H1 (cell line): ENCODE measurements at regions not wholly inside any gene's neighbourhood (a gene's known extent, or its start where the extent isn't known, plus 50 kb on each side); places are given as distances from the start of the nearest gene placed in this dataset.

ENCODE experiments used
- CTCF ChIA-PET: fragments of 300-600 bp; sonication (Branson Sonifier 250); formaldehyde crosslinking; loops from one replicate; lab custom pipeline; 2021; ENCODE audit not compliant: partially characterized antibody; lab: Charles Lee
- POLR2A ChIA-PET: fragments of 300-600 bp; sonication (Branson Sonifier 250); formaldehyde crosslinking; loops from one replicate; lab custom pipeline; 2021; ENCODE audit warnings: inconsistent platforms; ENCODE audit not compliant: partially characterized antibody; lab: Charles Lee
- DNase-seq, 2 experiments: peaks; one replicate each; pipeline versions ENCODE4 v3.0.0 to v3.0.0-alpha.2; 2010 to 2022; ENCODE audit warnings: low spot score in 2 of 2, low read depth in 1 of 2, mixed read lengths in 1 of 2
- FAIRE-seq: peaks from 2 replicates; lab custom pipeline; 2011; peaks lifted over from hg19 to GRCh38; lab: Jason Lieb, UNC
- H2AFZ ChIP-seq: 2 replicates; pipeline ENCODE4 v1.8.1; 2012; ENCODE audit warnings: low read length, inconsistent platforms
- H2AK5ac ChIP-seq: 2 replicates; pipeline ENCODE4 v1.6.1; 2013; ENCODE audit warnings: low read depth, low read length
- H2BK120ac ChIP-seq: replicated peaks from 2 replicates; pipeline ENCODE3; 2013; ENCODE audit warnings: low read depth, low read length, inconsistent platforms
- H2BK12ac ChIP-seq: 2 replicates; pipeline ENCODE4 v1.6.1; 2013; ENCODE audit warnings: low read depth, low read length
- H2BK15ac ChIP-seq: 2 replicates; pipeline ENCODE4 v1.6.1; 2013; ENCODE audit warnings: low read length
- H2BK20ac ChIP-seq: 2 replicates; pipeline ENCODE4 v1.6.1; 2013; ENCODE audit warnings: low read length
- H2BK5ac ChIP-seq: 2 replicates; pipeline ENCODE4 v1.6.1; 2013; ENCODE audit warnings: low read depth, low read length
- H3K14ac ChIP-seq: 2 replicates; pipeline ENCODE4 v1.6.1; 2013; ENCODE audit warnings: inconsistent platforms; ENCODE audit not compliant: insufficient read length
- H3K18ac ChIP-seq: 2 replicates; pipeline ENCODE4 v1.6.1; 2013; ENCODE audit warnings: low read length; ENCODE audit errors: extremely low read depth
- H3K23ac ChIP-seq: 2 replicates; pipeline ENCODE4 v1.6.1; 2013; ENCODE audit warnings: inconsistent platforms; ENCODE audit not compliant: insufficient read length
- H3K23me2 ChIP-seq: 2 replicates; pipeline ENCODE4 v1.6.1; 2013; ENCODE audit warnings: low read depth, low read length
- H3K27ac ChIP-seq: 2 replicates; pipeline ENCODE4 v1.6.1; 2011; ENCODE audit warnings: low read depth, low read length, inconsistent platforms
- H3K27me3 ChIP-seq, 4 experiments: replicated peaks in 1 of 4; 1 replicate in 1 of 4; 2 replicates in 3 of 4; pipeline versions ENCODE4 v1.6.1 to v1.8.1; 2011 to 2013; ENCODE audit warnings: low read length in 3 of 4, mild to moderate bottlenecking in 3 of 4, inconsistent platforms in 2 of 4, mixed read lengths in 2 of 4, moderate library complexity in 1 of 4; ENCODE audit not compliant: control insufficient read depth in 3 of 4, insufficient read depth in 3 of 4; ENCODE audit errors: extremely low read depth in 1 of 4
- H3K36me3 ChIP-seq, 4 experiments: 2 replicates each; pipeline versions ENCODE4 v1.6.1 to v1.8.1; 2011 to 2013; ENCODE audit warnings: mild to moderate bottlenecking in 4 of 4, low read length in 3 of 4, moderate library complexity in 2 of 4, control low read depth in 1 of 4, inconsistent platforms in 1 of 4; ENCODE audit not compliant: insufficient read depth in 4 of 4, control insufficient read depth in 2 of 4
- H3K4ac ChIP-seq: replicated peaks from 2 replicates; pipeline ENCODE3; 2013; ENCODE audit warnings: low read length, low read depth, mixed read lengths, inconsistent platforms; ENCODE audit not compliant: insufficient read length
- H3K4me1 ChIP-seq, 4 experiments: replicated peaks in 1 of 4; 1 replicate in 1 of 4; 2 replicates in 3 of 4; pipeline versions ENCODE4 v1.6.1 to v1.8.1; 2011 to 2013; ENCODE audit warnings: low read length in 3 of 4, inconsistent platforms in 2 of 4, mixed read lengths in 1 of 4; ENCODE audit not compliant: insufficient read depth in 4 of 4, control insufficient read depth in 3 of 4
- H3K4me2 ChIP-seq, 2 experiments: 2 replicates each; pipeline versions ENCODE4 v1.6.1 to v1.8.1; 2011 to 2013; ENCODE audit warnings: low read depth in 2 of 2, low read length in 2 of 2, control low read depth in 1 of 2, inconsistent platforms in 1 of 2, mild to moderate bottlenecking in 1 of 2; ENCODE audit not compliant: insufficient read depth in 1 of 2
- H3K4me3 ChIP-seq, 4 experiments: fragments of 200-600, 300-600 bp in 1 of 4; sonication (generic), shearing (Covaris generic), sonication (Bioruptor Twin) in 1 of 4; 2 replicates each; pipeline versions ENCODE4 v1.5.1 to v1.8.1; 2011 to 2016; ENCODE audit warnings: low read length in 4 of 4, low read depth in 3 of 4, control low read depth in 2 of 4, inconsistent platforms in 2 of 4, mild to moderate bottlenecking in 2 of 4, mixed read lengths in 1 of 4, moderate library complexity in 1 of 4; ENCODE audit not compliant: insufficient read depth in 2 of 4; ENCODE audit errors: extremely low read depth in 1 of 4
- H3K56ac ChIP-seq: replicated peaks from 2 replicates; pipeline ENCODE3; 2013; ENCODE audit warnings: low read depth, mild to moderate bottlenecking, mixed read lengths, low read length, inconsistent platforms; ENCODE audit not compliant: insufficient read length
- H3K79me1 ChIP-seq: 2 replicates; pipeline ENCODE4 v1.6.1; 2013; ENCODE audit warnings: low read depth, low read length, control low read depth
- H3K79me2 ChIP-seq, 2 experiments: 2 replicates each; pipeline versions ENCODE4 v1.6.1 to v1.8.1; 2012 to 2013; ENCODE audit warnings: low read length in 2 of 2, mild to moderate bottlenecking in 2 of 2, inconsistent platforms in 1 of 2; ENCODE audit not compliant: insufficient read depth in 2 of 2, control insufficient read depth in 1 of 2
- H3K9ac ChIP-seq, 4 experiments: replicated peaks in 1 of 4; 1 replicate in 1 of 4; 2 replicates in 3 of 4; pipeline versions ENCODE4 v1.6.1 to v1.8.1; 2011 to 2013; ENCODE audit warnings: low read depth in 3 of 4, low read length in 3 of 4, control low read depth in 2 of 4, mild to moderate bottlenecking in 2 of 4, moderate library complexity in 2 of 4, inconsistent platforms in 1 of 4; ENCODE audit errors: extremely low read depth in 1 of 4
- H3K9me3 ChIP-seq, 2 experiments: 2 replicates each; pipeline versions ENCODE4 v1.6.1 to v1.8.1; 2012 to 2013; ENCODE audit warnings: mild to moderate bottlenecking in 2 of 2, moderate library complexity in 2 of 2, control low read depth in 1 of 2, inconsistent platforms in 1 of 2, low read depth in 1 of 2, low read length in 1 of 2, mixed read lengths in 1 of 2; ENCODE audit not compliant: insufficient read depth in 2 of 2
- H4K20me1 ChIP-seq, 2 experiments: replicated peaks in 1 of 2; 2 replicates each; pipeline versions ENCODE3 to v1.8.1; 2011 to 2013; ENCODE audit warnings: inconsistent platforms in 2 of 2, low read length in 2 of 2, mild to moderate bottlenecking in 1 of 2; ENCODE audit not compliant: insufficient read depth in 2 of 2, control insufficient read depth in 1 of 2
- H4K5ac ChIP-seq: 2 replicates; pipeline ENCODE4 v1.6.1; 2013; ENCODE audit warnings: low read length, low read depth, mixed read lengths, inconsistent platforms; ENCODE audit not compliant: insufficient read length
- H4K8ac ChIP-seq: 2 replicates; pipeline ENCODE4 v1.8.0; 2013; ENCODE audit warnings: mild to moderate bottlenecking, moderate library complexity, low read length, inconsistent platforms; ENCODE audit not compliant: insufficient read depth; ENCODE audit errors: extremely low read depth
- H4K91ac ChIP-seq: replicated peaks from 2 replicates; pipeline ENCODE3; 2013; ENCODE audit warnings: low read length, mixed read lengths, inconsistent platforms; ENCODE audit not compliant: insufficient read length
- CBX5 ChIP-seq: fragments of 300-800, 300-1000 bp; sonication (generic); IDR thresholded peaks from 2 replicates; pipeline ENCODE4 v1.7.1; 2016; ENCODE audit warnings: antibody characterized with exemption, low read length, low read depth
- CEBPB ChIP-seq: IDR thresholded peaks from 2 replicates; pipeline ENCODE4 v1.6.1; 2012; ENCODE audit warnings: low read depth, low read length
- EGR1 ChIP-seq: IDR thresholded peaks from 2 replicates; pipeline ENCODE4 v1.6.1; 2011; ENCODE audit warnings: low read depth, low read length, borderline replicate concordance
- EP300 ChIP-seq, 2 experiments: IDR thresholded peaks; 1 replicate in 1 of 2; 2 replicates in 1 of 2; pipeline ENCODE4 v1.6.1; 2011 to 2012; ENCODE audit warnings: low read depth in 2 of 2, low read length in 2 of 2, mild to moderate bottlenecking in 2 of 2, borderline replicate concordance in 1 of 2, inconsistent platforms in 1 of 2, moderate library complexity in 1 of 2
- JUN ChIP-seq: IDR thresholded peaks from 2 replicates; pipeline ENCODE4 v1.6.1; 2011; ENCODE audit warnings: low read depth, mild to moderate bottlenecking, improper control_type of control experiment, low read length
- JUND ChIP-seq: IDR thresholded peaks from 2 replicates; pipeline ENCODE4 v1.6.1; 2011; ENCODE audit warnings: mild to moderate bottlenecking, improper control_type of control experiment, low read length
- NANOG ChIP-seq: IDR thresholded peaks from 2 replicates; pipeline ENCODE4 v1.6.1; 2011; ENCODE audit warnings: low read length, low read depth, mild to moderate bottlenecking, inconsistent platforms; ENCODE audit not compliant: insufficient read depth, poor library complexity, severe bottlenecking
- NRF1 ChIP-seq: IDR thresholded peaks from 2 replicates; pipeline ENCODE4 v1.6.1; 2011; ENCODE audit warnings: mild to moderate bottlenecking, low read depth, low read length, improper control_type of control experiment
- POLR2A ChIP-seq, 2 experiments: IDR thresholded peaks; 1 replicate in 1 of 2; 2 replicates in 1 of 2; pipeline ENCODE4 v1.6.1; 2011; ENCODE audit warnings: low read depth in 2 of 2, low read length in 2 of 2, mild to moderate bottlenecking in 2 of 2; ENCODE audit errors: control extremely low read depth in 1 of 2
- SAP30 ChIP-seq: fragments of 300-600 bp; sonication (generic); IDR thresholded peaks from 2 replicates; pipeline ENCODE4 v1.7.1; 2012; ENCODE audit warnings: low read length, moderate library complexity, mild to moderate bottlenecking, inconsistent platforms; ENCODE audit not compliant: insufficient read depth, insufficient replicate concordance
- SIN3A ChIP-seq, 2 experiments: IDR thresholded peaks in 1 of 2; conservative IDR thresholded peaks in 1 of 2; 2 replicates each; pipeline ENCODE4 v1.6.1; 2011 to 2012; ENCODE audit warnings: low read length in 2 of 2, improper control_type of control experiment in 1 of 2, low read depth in 1 of 2, mild to moderate bottlenecking in 1 of 2
- TAF1 ChIP-seq: IDR thresholded peaks from 2 replicates; pipeline ENCODE4 v1.6.1; 2011; ENCODE audit warnings: mild to moderate bottlenecking, low read depth, low read length
- TBP ChIP-seq: IDR thresholded peaks from 2 replicates; pipeline ENCODE4 v1.6.1; 2011; ENCODE audit warnings: low read depth, low read length, improper control_type of control experiment
- TCF12 ChIP-seq: IDR thresholded peaks from 2 replicates; pipeline ENCODE4 v1.6.1; 2011; ENCODE audit warnings: low read depth, mild to moderate bottlenecking, low read length
- TEAD4 ChIP-seq: IDR thresholded peaks from 2 replicates; pipeline ENCODE4 v1.6.1; 2012; ENCODE audit warnings: low read depth, low read length, inconsistent platforms, mixed read lengths
- WGBS, 2 experiments: shearing (Covaris generic) in 1 of 2; methylation state at CpG; one replicate each; pipeline versions ENCODE4 v1.1.6 to v1.1.7; 2013 to 2015; ENCODE audit warnings: low lambda C conversion rate in 2 of 2, mixed read lengths in 2 of 2, inconsistent platforms in 1 of 2, low coverage in 1 of 2, missing lambda C conversion rate in 1 of 2; ENCODE audit not compliant: insufficient replicate concordance in 2 of 2, insufficient coverage in 1 of 2, insufficient read length in 1 of 2; ENCODE audit errors: extremely low coverage in 1 of 2, missing lambda C conversion rate in 1 of 2; 5-methylcytosine and 5-hydroxymethylcytosine counted together

- Histone ChIP-seq H3K27me3 (no peaks in the 10 kb centered on the region), H3K23me2 (no peaks in the 10 kb centered on the region), H4K91ac (no peak overlapping the region), H2AFZ (no peak overlapping the region), H3K23ac (no peak overlapping the region), H4K8ac (no peak overlapping the region), H2BK15ac (no peak overlapping the region), H3K9ac (no peak overlapping the region), H3K18ac (no peak overlapping the region), H3K79me2 (peaks cover 0 to 10% of the 10 kb centered on the region in 2 experiments; a peak in 2 of 4 replicates), H3K9me3 (peaks cover 0 to 13% of the 10 kb centered on the region in 2 experiments; a peak in 1 of 4 replicates), H2BK120ac (no peak overlapping the region), H4K5ac (no peak overlapping the region), H3K79me1 (no peaks in the 10 kb centered on the region), H3K14ac (no peak overlapping the region), H2BK12ac (no peak overlapping the region), H3K4me3 (no peak overlapping the region), H2BK20ac (no peak overlapping the region), H3K36me3 (peaks cover 0 to 7% (median 2%) of the 10 kb centered on the region in 4 experiments; a peak in 3 of 8 replicates), H3K56ac (no peak overlapping the region), H2BK5ac (no peak overlapping the region), H3K4me2 (no peak overlapping the region), H2AK5ac (no peak overlapping the region), H3K4me1 (no peaks in the 10 kb centered on the region), H4K20me1 (no peaks in the 10 kb centered on the region), H3K27ac (no peak overlapping the region), H3K4ac (no peak overlapping the region)
- CTCF ChIA-PET, result no interaction called here
- POLR2A ChIA-PET, result no interaction called here
- DNase-seq (no peak), FAIRE-seq (peak; percentile 66)
- WGBS, 2 experiments, result 45% methylated on average over 2 of the region's 2 CpGs; no CpG with 5 or more reads in 1 of the 2 experiments
- no peak for TF ChIP-seq CEBPB
- no peak for TF ChIP-seq SIN3A (conservative IDR thresholded peaks at IDR 0.05 in 1 of 2, IDR thresholded peaks at IDR 0.05 in 1 of 2; ENCODE audit: low read depth in 1 of 2, low read length in 2 of 2)
- no peak for TF ChIP-seq TAF1
- TF ChIP-seq TCF12, result no peak
- TF ChIP-seq JUND, result no peak
- TF ChIP-seq TBP, result no peak
- TF ChIP-seq NANOG, result no peak
- no peak for TF ChIP-seq NRF1
- TF ChIP-seq EP300 (IDR thresholded peaks at IDR 0.05; ENCODE audit: borderline replicate concordance in 1 of 2, low read depth in 2 of 2, low read length in 2 of 2), result no peak
- TF ChIP-seq JUN, result no peak
- TF ChIP-seq EGR1, result no peak
- TF ChIP-seq POLR2A (IDR thresholded peaks at IDR 0.05; ENCODE audit: control extremely low read depth in 1 of 2, low read depth in 2 of 2, low read length in 2 of 2), result no peak
- no peak for TF ChIP-seq SAP30
- no peak for TF ChIP-seq CBX5
- no peak for TF ChIP-seq TEAD4
Measured at GRCh38 chr4:123043793-123044425, 121.5 kb upstream of the NUDT6 start.
